ENCODE measurements at regions not wholly inside any gene's neighbourhood (a gene's known extent, or its start where the extent isn't known, plus 50 kb on each side); places are given as distances from the start of the nearest gene placed in this dataset.

- no peak for DNase-seq
- no peak for TF ChIP-seq CTCF (IDR thresholded peaks at IDR 0.05; ENCODE audit: low read depth, low read length, missing control alignments)
- Histone ChIP-seq H3K4me3 (ENCODE audit: low read depth, low read length) (no peak overlapping the region), H3K27me3 (replicated peaks) (no peaks in the 10 kb centered on the region), H3K27ac (no peak overlapping the region), H3K36me3 (replicated peaks) (no peaks in the 10 kb centered on the region)
- in situ Hi-C loops (cut with HindIII; ENCODE audit: low pct_ligation_motif_present, low sequenced_read_pairs): no loop called here
Observed at GRCh38 chr18:66757946-66758345, 154.1 kb upstream of the CDH19 start.

GRCh38 chr18:66754335-66754734 is 150.4 kb upstream of the CDH19 start:
- DNase-seq: no peak
- in situ Hi-C loops (cut with HindIII; ENCODE audit: low pct_ligation_motif_present, low sequenced_read_pairs): no loop called here
- no peak for TF ChIP-seq CTCF (IDR thresholded peaks at IDR 0.05; ENCODE audit: low read depth, low read length, missing control alignments)
- Histone ChIP-seq H3K4me3 (ENCODE audit: low read depth, low read length) (no peak overlapping the region), H3K36me3 (replicated peaks) (no peaks in the 10 kb centered on the region), H3K27ac (no peak overlapping the region), H3K27me3 (replicated peaks) (no peaks in the 10 kb centered on the region)

- no peak for TF ChIP-seq CTCF (IDR thresholded peaks at IDR 0.05; ENCODE audit: low read depth, low read length, missing control alignments)
- DNase-seq: no peak
- Histone ChIP-seq H3K4me3 (ENCODE audit: low read depth, low read length) (no peak overlapping the region), H3K36me3 (replicated peaks) (no peaks in the 10 kb centered on the region), H3K27ac (no peak overlapping the region), H3K27me3 (replicated peaks) (no peaks in the 10 kb centered on the region)
- in situ Hi-C loops (cut with HindIII; ENCODE audit: low pct_ligation_motif_present, low sequenced_read_pairs): no loop called here
Observed at GRCh38 chr18:66752733-66753132, 148.8 kb upstream of the CDH19 start.

- no peak for TF ChIP-seq CTCF (IDR thresholded peaks at IDR 0.05; ENCODE audit: low read depth, low read length, missing control alignments)
- Histone ChIP-seq H3K27ac (no peak overlapping the region), H3K36me3 (replicated peaks) (no peaks in the 10 kb centered on the region), H3K27me3 (replicated peaks) (no peaks in the 10 kb centered on the region), H3K4me3 (ENCODE audit: low read depth, low read length) (no peak overlapping the region)
- in situ Hi-C loops (cut with HindIII; ENCODE audit: low pct_ligation_motif_present, low sequenced_read_pairs): no loop called here
- no peak for DNase-seq
Observed at GRCh38 chr18:66749481-66750035, 145.7 kb upstream of the CDH19 start.

GRCh38 chr18:66749030-66749429 is 145.1 kb upstream of the CDH19 start:
- Histone ChIP-seq H3K27me3 (replicated peaks) (no peaks in the 10 kb centered on the region), H3K36me3 (replicated peaks) (no peaks in the 10 kb centered on the region), H3K27ac (no peak overlapping the region), H3K4me3 (ENCODE audit: low read depth, low read length) (no peak overlapping the region)
- peak; percentile 30 for TF ChIP-seq CTCF (IDR thresholded peaks at IDR 0.05; ENCODE audit: low read depth, low read length, missing control alignments)
- DNase-seq: peak; percentile 4
- in situ Hi-C loops (cut with HindIII; ENCODE audit: low pct_ligation_motif_present, low sequenced_read_pairs): no loop called here

- no peak for TF ChIP-seq CTCF (IDR thresholded peaks at IDR 0.05; ENCODE audit: low read depth, low read length, missing control alignments)
- DNase-seq: no peak
- Histone ChIP-seq H3K36me3 (replicated peaks) (no peaks in the 10 kb centered on the region), H3K27me3 (replicated peaks) (no peaks in the 10 kb centered on the region), H3K27ac (no peak overlapping the region), H3K4me3 (ENCODE audit: low read depth, low read length) (no peak overlapping the region)
- in situ Hi-C loops (cut with HindIII; ENCODE audit: low pct_ligation_motif_present, low sequenced_read_pairs): no loop called here
Observed at GRCh38 chr18:66742832-66743231, 138.9 kb upstream of the CDH19 start.

Measured in brain microvascular endothelial cell (primary cell).